Effector CD4-positive, alpha-beta T cell (primary cell): ENCODE measurements at regions not wholly inside any gene's neighbourhood (a gene's known extent, or its start where the extent isn't known, plus 50 kb on each side); places are given as distances from the start of the nearest gene placed in this dataset.
"Not testable (repeated sequence)": the region's sequence is repeated elsewhere in the genome, so short reads cannot be mapped to it uniquely, and the experiment has no call there.

ENCODE experiments used
- DNase-seq: peaks from one replicate; pipeline ENCODE4 v3.0.0-alpha.2; 2020

- no peak for DNase-seq
Measured at GRCh38 chr6:26175033-26175427, 87.8 kb downstream of the HFE start.

- no peak for DNase-seq
Measured at GRCh38 chr6:26175428-26176181, 88.4 kb downstream of the HFE start.

- DNase-seq: no peak
Measured at GRCh38 chr6:26179675-26180074, 92.4 kb downstream of the HFE start.

- DNase-seq: no peak
Measured at GRCh38 chr6:26180346-26180745, 93.1 kb downstream of the HFE start.

GRCh38 chr6:26183237-26183580, 96.0 kb downstream of the HFE start:
- no peak for DNase-seq

GRCh38 chr6:26183581-26184366, 96.5 kb downstream of the HFE start:
- no peak for DNase-seq

- no peak for DNase-seq
Measured at GRCh38 chr6:26184367-26184891, 97.2 kb downstream of the HFE start.

GRCh38 chr6:26185004-26185403, 97.8 kb downstream of the HFE start:
- no peak for DNase-seq

- DNase-seq: no peak
Measured at GRCh38 chr6:26185802-26186201, 98.6 kb downstream of the HFE start.

GRCh38 chr6:26186652-26187051, 99.4 kb downstream of the HFE start:
- DNase-seq: no peak

- no peak for DNase-seq
Measured at GRCh38 chr6:26187292-26187691, 100.1 kb downstream of the HFE start.

GRCh38 chr6:26187981-26188635, 100.9 kb downstream of the HFE start:
- DNase-seq: no peak

- not testable (repeated sequence) for DNase-seq
Measured at GRCh38 chr6:26191512-26191911, 104.3 kb downstream of the HFE start.

- no peak for DNase-seq
Measured at GRCh38 chr6:26193467-26194328, 106.5 kb downstream of the HFE start.

- no peak for DNase-seq
Measured at GRCh38 chr6:26194329-26194701, 107.1 kb downstream of the HFE start.

GRCh38 chr6:26194816-26195375, 107.7 kb downstream of the HFE start:
- DNase-seq: no peak

GRCh38 chr6:26195376-26195923, 108.2 kb downstream of the HFE start:
- DNase-seq: peak; percentile 88

- DNase-seq: no peak
Measured at GRCh38 chr6:26195924-26196845, 109.0 kb downstream of the HFE start.

GRCh38 chr6:26196846-26197635, 109.8 kb downstream of the HFE start:
- peak; percentile 74 for DNase-seq

GRCh38 chr6:26197636-26197932, 110.4 kb downstream of the HFE start:
- no peak for DNase-seq
